HG03135 (cell line): ENCODE measurements at regions not wholly inside any gene's neighbourhood (a gene's known extent, or its start where the extent isn't known, plus 50 kb on each side); places are given as distances from the start of the nearest gene placed in this dataset.

ENCODE experiments used
- ATAC-seq: cut with Tn5 transposase; IDR thresholded peaks from one replicate; pipeline ENCODE4 v1.9.1; 2021; ENCODE audit warnings: mild to moderate bottlenecking, moderate library complexity; ENCODE audit not compliant: unreplicated experiment

DNA sequence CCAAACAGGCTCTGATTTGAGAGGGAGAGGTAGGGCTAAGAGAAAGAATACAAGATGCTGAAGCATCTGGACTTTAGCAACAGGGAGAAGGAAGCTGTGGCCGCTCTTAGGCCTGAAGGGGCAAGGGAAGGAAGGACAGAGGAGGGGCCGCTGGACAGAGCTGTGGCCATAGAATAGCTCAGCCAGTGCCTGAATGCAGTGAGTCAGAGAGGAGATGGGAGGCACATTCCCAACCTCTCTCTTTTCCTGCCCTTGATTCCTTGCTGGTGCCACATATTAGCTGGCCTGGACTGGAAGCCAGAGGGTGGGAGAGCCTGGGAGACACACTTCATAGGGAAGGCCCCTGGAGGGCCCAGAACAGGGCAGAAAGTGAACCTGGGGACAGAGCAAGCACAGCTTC is 83.4 kb upstream of the POU3F1 start:
- no peak for ATAC-seq

DNA sequence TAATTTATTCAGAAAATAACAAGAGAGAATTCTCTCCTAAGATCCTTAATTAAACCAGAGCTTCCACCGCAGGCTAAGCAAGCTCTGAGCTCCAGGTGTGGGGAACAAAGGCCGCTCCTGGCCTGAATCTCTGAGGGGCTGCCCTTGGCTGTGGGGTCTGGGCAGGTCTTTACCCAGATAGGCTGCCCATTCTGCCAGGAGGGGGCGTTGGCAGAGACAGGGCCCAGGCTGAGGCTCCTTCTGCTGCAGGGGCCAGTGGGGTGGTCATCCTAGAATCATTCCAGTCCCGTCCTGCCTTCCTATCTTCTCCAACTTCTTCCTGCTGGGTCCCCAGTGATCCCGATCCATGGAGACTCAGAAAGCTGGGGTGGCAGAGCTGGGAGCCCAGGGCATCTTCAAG is 82.9 kb upstream of the POU3F1 start:
- ATAC-seq: no peak

DNA sequence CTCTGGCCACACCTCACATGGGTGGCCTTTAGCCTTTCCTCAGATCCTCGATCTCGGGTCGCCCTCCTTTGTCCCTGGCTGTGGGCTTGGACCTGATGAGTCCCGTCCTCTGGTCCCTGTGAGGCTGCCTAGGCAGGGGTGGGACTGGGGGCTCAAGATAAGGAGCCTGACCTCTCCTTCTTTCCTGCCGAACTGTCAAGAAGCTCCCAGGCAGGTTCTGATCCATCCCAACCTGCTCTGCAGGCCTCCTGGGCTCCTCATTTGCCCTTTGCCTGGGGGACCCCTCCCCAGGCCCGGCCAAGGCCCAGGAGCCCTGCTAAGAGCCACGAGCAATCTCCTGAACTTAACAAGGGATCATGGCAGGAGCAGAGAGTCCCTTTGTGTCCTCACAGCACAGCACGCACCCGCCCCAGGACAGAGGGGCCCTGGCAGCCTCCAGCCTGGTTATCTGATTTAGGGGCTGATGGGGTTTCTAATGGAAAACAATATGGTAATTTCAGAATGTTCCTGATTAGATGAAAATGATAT is 82.4 kb upstream of the POU3F1 start:
- ATAC-seq: no peak

DNA sequence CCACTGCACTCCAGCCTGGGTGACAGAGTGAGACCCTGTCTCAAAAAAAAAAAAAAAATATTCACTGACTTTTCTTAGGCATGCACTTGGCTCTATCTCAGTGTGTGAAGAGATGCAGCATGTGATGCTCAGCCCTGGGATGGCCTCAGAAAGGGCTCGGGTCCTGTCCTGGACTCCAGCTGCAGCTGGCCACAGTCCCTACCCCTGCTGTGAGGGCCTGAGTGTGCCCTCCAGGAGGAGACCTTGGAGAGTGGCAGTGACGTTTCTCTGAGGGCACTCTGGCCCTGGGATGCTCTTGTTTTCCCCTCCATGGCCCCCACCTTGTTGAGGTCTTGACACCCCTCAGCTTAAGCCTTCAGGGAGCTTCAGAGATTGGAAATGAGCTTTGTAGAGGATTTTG is 81.9 kb upstream of the POU3F1 start:
- no peak for ATAC-seq

DNA sequence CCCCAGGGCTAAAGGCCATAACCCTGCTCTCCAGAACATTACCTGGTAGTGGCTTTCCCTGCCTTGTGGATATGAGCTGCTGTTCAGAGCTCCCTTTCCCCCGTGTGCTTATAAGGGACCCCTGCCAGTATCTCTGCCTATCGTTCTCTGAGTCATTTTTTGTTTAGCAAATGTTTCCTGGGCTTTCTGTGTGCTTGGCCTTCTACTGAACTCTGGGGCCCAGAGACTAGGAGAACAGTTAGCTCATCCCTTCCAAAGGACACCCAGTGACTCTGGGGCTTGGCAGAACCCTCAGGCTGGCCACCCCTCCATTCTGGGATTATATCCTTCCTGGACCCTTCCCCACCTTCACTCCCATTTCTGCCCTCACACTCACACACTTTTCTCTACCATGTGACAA is 80.8 kb upstream of the POU3F1 start:
- ATAC-seq: no peak

GRCh38 chr1:38126970-38127369 is 80.4 kb upstream of the POU3F1 start:
- ATAC-seq: no peak

DNA sequence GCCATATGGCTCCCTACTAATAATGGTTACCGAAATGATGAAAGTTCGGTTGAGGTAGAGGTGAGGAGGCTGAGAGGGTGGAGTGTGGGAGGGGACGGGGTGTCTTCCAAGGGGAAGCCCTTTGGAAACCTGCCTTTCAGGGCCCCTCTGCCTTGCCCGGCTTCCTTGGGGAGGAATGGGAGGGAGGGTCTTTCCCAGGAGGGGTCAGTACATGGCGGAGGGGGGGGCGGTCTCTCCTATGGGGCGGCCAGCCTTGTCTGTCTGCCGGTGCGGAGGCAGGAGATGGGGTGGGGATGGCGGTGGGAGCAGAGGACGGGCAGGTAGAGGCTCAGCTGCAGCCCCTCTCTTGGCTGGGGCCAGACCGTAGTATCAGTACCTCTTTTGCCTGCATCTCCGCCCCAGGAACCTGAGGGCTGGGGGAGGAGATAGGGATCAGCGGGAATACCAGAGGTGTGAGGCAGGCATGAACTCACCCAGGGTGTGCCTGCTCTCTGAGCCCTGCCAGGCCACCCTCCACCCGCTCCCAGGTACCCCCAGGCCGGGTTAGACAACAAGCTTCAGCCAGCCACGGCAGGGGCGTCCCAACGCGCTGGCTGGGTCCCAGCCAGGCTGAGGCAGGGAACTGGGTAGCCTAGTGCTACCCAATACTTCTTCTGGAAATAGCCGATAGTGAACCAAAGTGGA is 79.4 kb upstream of the POU3F1 start:
- ATAC-seq: no peak

DNA sequence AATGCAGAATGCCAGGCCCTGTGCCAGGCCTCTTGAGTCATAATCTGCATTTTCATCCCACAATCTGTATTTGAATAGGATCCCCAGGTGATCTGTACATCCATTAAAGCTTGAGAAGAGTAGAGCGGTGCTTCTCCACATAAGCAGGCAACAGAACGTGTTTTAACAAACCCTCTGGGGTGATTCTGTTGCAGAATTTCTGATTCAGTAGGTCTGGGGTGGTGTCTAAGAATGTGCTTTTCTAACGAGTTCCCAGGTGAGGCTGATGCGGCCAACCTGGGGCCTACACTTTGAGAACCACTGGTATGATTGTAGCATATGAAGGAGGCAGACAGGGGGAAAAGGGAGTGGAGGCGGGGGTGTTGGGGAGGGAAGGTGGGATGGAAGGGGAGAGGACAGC is 78.4 kb upstream of the POU3F1 start:
- no peak for ATAC-seq

GRCh38 chr1:38123356-38124135 is 77.0 kb upstream of the POU3F1 start:
- ATAC-seq: no peak

DNA sequence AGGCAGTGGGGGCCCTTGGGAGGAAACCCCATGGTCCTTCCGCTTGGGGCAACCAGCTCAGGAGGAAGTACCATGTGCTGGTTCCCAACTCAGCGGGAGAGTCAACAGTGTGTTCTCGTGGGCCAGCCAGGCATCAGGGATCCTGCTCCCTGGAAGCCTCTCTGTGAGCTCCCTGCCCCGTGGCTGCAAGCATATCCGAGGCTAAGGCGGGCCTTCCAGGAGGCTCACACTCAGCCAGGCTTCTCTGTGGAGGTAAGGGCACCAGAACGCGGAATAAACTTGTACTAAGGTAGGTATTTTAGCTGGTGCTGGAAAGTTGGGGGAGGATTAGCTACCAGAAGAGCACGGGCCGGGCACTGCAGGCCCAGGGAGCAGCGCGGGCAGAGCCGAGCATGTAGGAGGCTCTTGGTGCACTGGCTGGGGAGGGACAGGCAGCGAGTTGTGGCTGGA is 74.7 kb upstream of the POU3F1 start:
- no peak for ATAC-seq

DNA sequence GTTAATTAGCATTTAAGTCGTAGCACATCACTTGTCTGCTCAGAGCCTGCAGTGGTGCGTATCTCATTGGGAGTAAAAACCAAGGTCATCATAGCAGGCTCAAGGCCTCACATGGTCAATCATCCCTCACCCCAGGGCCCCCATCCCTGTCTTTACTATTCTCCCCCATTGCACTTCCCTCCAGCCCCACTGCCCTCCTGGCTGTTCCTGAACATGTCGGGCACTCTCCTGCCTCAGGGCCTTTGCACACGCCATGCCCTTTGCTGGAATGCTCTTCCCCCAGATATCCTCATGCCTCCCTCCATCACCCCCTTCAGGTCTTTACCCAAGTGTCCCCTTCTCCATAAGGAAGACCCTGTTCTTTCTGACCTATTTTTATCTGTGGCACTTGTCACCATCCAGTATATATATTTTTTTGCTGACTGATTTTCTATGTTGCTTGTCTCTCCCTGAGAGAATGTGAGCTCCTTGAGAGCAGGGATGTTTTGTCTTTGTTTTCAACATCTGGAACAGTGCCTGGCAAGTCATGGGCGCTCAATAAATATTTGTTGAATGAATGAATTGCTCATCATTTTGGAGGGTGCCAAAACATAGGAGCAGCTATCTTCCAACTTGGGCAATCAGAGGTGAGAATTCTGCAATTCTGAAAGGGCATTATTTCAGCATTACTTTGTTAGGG is 74.1 kb upstream of the POU3F1 start:
- no peak for ATAC-seq

DNA sequence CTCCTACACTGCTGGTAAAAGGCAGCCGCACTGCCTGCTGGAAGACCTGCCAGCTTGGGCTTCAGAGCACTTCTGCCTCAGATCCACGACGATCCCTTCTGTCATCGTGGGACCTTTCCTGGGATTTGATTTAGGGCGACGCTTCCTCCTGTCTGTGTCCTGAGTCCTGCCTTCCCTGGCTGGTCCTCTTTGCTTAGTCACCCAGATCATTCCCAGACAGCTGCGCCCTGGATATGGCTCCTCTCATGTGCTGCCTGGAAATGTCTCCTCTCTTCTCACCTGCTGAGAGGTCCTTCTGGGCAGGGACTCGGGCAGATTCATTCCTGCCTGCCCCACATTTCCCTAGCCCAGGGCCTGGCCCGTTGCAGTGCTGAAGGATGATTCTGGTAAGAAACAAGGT is 72.4 kb upstream of the POU3F1 start:
- ATAC-seq: no peak

GRCh38 chr1:38117444-38117887 is 70.9 kb upstream of the POU3F1 start:
- ATAC-seq: no peak

DNA sequence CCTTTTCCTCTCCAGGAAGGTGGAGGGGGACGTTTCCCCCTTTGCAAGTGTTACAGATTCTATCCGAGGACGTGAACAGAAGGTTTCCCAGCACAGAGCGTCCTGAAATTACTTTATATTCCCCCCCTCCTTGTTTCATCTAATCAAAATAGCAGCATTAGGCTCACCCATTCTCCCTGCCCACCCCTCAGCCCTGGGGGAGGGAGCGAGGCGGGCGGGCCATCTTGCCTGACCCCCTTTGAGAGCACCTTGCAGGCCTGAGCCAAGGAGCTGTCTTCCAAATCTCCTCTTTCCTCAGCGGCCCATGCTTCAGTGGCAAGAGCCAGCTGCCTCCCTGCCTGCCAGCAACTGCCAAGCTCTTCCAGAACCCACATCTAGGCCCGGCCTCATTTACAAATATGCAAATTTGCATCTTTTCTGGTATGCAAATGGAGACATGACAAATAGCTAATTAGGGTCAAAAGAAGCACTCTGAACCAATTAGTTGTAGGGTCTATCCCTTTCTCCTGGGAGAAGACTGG is 69.1 kb upstream of the POU3F1 start:
- ATAC-seq: no peak

DNA sequence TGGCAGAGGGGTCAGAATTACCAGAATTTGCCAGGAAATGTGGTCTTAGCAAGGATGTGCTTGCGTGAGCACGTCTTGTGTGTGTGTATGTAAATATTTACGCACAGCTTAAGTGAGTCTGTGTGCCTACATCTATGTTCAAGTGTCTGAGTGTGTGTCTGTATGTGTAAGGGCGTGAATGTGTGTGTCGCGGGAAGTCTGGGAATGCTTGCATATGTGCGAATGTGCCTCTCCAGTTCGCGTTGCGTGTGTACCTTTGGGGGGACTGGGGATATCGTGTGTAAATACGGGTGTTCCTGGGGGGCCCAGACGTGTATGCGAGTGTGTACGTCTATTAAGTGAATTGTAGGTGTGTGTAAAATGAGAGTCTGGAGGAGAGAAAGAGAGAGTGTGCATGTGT is 68.6 kb upstream of the POU3F1 start:
- ATAC-seq: no peak

DNA sequence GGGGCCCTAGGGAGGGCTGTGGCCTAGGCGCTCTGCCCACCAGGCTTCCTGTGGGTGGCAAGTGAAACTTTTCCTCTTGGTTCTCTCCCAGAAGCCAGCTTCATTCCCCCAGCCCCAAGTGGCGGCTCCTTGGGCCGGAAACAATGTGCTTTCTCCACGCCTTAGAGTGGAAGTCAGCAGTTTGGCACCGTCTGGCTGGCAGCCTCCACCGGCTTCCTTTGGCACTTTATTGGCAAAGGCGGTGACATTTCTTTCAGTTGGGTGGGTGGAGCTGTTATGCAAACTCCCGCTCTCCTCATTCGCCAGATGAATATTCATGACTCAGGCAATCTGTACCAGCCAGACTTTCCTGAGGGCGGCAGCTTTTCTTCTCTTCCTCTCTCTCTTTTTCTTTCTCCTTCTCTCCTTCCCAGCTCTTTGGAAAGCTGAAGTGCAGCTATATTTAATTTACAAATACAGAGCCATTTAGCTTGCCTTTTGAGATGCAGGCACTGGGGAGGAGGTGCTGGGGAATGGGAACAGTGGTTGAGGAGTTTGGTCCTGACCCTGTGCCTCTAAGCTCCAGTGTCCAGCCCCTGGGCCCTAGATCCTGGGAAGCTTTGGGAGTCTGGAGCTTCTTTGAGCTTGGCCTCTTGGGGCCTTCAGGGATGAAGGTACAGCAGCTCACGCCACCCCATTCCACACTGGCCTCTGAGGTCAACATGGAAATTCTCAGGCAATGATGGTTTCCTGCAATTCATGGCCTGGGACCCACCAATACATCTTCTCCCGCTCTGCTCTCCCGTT is 67.8 kb upstream of the POU3F1 start:
- no peak for ATAC-seq

- ATAC-seq: no peak
These were observed 66.6 kb upstream of the POU3F1 start for GRCh38 chr1:38113159-38113666.

- ATAC-seq: no peak
These were observed 65.0 kb upstream of the POU3F1 start for GRCh38 chr1:38111589-38111988.

GRCh38 chr1:38105267-38105666 is 58.7 kb upstream of the POU3F1 start:
- no peak for ATAC-seq

GRCh38 chr1:38102636-38103035 is 56.0 kb upstream of the POU3F1 start:
- ATAC-seq: no peak
